DOHH2 (cell line): ENCODE measurements at regions not wholly inside any gene's neighbourhood (a gene's known extent, or its start where the extent isn't known, plus 50 kb on each side); places are given as distances from the start of the nearest gene placed in this dataset.

Experiments used
- H3F3A ChIP-seq: fragments of 200-600 bp; sonication (generic), shearing (Covaris generic); 2 replicates; pipeline ENCODE4 v1.6.0; 2016; ENCODE audit warnings: antibody characterized with exemption, mild to moderate bottlenecking; ENCODE audit not compliant: control insufficient read depth, insufficient read depth
- H3K27ac ChIP-seq: fragments of 200-600 bp; sonication (generic); 2 replicates; pipeline ENCODE4 v1.5.1; 2014; ENCODE audit warnings: low read depth, mild to moderate bottlenecking, low read length, moderate library complexity
- H3K27me3 ChIP-seq: fragments of 200-600 bp; sonication (generic); 2 replicates; pipeline ENCODE4 v1.6.1; 2014; ENCODE audit warnings: mild to moderate bottlenecking, low read length, mixed read lengths; ENCODE audit not compliant: control insufficient read depth
- H3K36me3 ChIP-seq: fragments of 200-600 bp; sonication (generic); 2 replicates; pipeline ENCODE4 v1.6.1; 2014; ENCODE audit warnings: mild to moderate bottlenecking, low read length, moderate library complexity, mixed read lengths; ENCODE audit not compliant: control insufficient read depth
- H3K4me1 ChIP-seq: fragments of 200-600 bp; sonication (generic); 2 replicates; pipeline ENCODE4 v1.6.1; 2014; ENCODE audit warnings: mild to moderate bottlenecking, low read length, mixed read lengths; ENCODE audit not compliant: control insufficient read depth
- H3K4me2 ChIP-seq: fragments of 200-600 bp; sonication (generic); 2 replicates; pipeline ENCODE4 v1.6.0; 2014; ENCODE audit warnings: mild to moderate bottlenecking, low read length, moderate library complexity
- H3K4me3 ChIP-seq: fragments of 200-600 bp; sonication (generic); 2 replicates; pipeline ENCODE4 v1.5.1; 2014; ENCODE audit warnings: mild to moderate bottlenecking, low read length, mixed read lengths
- H3K79me2 ChIP-seq: fragments of 200-600 bp; sonication (generic); 2 replicates; pipeline ENCODE4 v1.6.1; 2014; ENCODE audit warnings: mild to moderate bottlenecking, low read length, mixed read lengths; ENCODE audit not compliant: control insufficient read depth
- H3K9me2 ChIP-seq: fragments of 200-600 bp; sonication (generic); replicated peaks from 2 replicates; pipeline ENCODE4 v1.6.1; 2014; ENCODE audit warnings: mild to moderate bottlenecking, low read length, mixed read lengths; ENCODE audit not compliant: control insufficient read depth
- H3K9me3 ChIP-seq: fragments of 200-600 bp; sonication (generic); 2 replicates; pipeline ENCODE4 v1.6.1; 2014; ENCODE audit warnings: antibody characterized with exemption, low read length, mixed read lengths; ENCODE audit not compliant: control insufficient read depth, insufficient read depth
- H4K20me1 ChIP-seq: fragments of 200-600 bp; sonication (generic); 2 replicates; pipeline ENCODE4 v1.6.0; 2014; ENCODE audit warnings: low read depth, mild to moderate bottlenecking, antibody characterized with exemption, low read length, moderate library complexity; ENCODE audit not compliant: control insufficient read depth, insufficient read depth
- EZH2phosphoT487 ChIP-seq: fragments of 200-600 bp; sonication (generic); IDR thresholded peaks from 2 replicates; pipeline ENCODE4 v1.6.1; 2017; ENCODE audit warnings: borderline replicate concordance, mild to moderate bottlenecking, antibody characterized with exemption, low read length, moderate library complexity, mixed read lengths
- TF ChIP-seq, protein P1 (sequence below): fragments of 200-600 bp; sonication (generic); IDR thresholded peaks from one replicate; pipeline ENCODE4 v1.5.1; 2014; ENCODE audit warnings: antibody characterized with exemption, mild to moderate bottlenecking, low read depth, low read length; ENCODE audit not compliant: poor library complexity, severe bottlenecking

DNA sequence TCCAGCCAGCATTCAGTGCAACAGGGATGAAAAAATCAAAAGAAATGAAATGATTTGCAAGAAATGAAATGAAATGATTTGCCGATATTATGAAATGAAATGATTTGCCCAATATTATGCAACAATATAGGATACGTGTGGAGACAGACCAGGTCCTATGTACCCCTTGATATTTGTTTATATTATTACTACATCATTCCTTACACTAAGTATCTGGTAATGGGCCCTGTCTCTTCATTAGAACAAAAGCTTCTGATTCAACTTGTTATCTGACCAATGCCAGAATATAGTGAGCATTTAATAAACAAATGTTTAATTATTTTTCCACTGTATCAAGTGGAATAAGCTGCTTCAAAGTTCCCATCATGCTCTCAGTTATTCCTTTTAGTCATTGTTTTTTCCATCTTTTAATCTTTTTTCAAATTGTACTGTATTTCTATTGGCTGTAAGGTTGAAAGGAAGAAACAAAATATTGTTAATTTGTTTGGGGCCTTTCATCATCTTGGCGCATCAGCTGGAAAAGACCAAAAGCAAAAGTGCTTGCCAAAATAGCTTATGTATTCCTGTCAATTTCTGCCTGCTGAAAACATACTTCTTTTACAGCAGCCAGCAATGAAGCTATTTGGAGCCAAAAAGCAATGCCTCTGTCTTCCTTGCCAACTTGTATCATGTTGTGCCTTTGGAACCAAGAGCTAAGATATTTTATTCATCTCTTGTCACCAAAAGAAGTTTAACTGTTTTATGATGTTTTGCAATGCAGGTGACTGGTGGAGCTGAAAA is 2314.9 kb downstream of the LRRC4C start:
- no peak overlapping the region for H3K4me2 ChIP-seq
- no peaks in the 10 kb centered on the region for H3K27me3 ChIP-seq
- no peaks in the 10 kb centered on the region for H3K4me1 ChIP-seq
- H3F3A ChIP-seq, result no peaks in the 10 kb centered on the region
- no peaks in the 10 kb centered on the region for H3K36me3 ChIP-seq
- H3K79me2 ChIP-seq, result no peaks in the 10 kb centered on the region
- H3K9me2 ChIP-seq, result no peaks in the 10 kb centered on the region
- no peak overlapping the region for H3K27ac ChIP-seq
- no peak overlapping the region for H3K4me3 ChIP-seq
- H3K9me3 ChIP-seq, result peaks cover 2% of the 10 kb centered on the region; the same call in 1 of the 2 replicates
- H4K20me1 ChIP-seq, result no peaks in the 10 kb centered on the region
- TF ChIP-seq, protein P1, sequence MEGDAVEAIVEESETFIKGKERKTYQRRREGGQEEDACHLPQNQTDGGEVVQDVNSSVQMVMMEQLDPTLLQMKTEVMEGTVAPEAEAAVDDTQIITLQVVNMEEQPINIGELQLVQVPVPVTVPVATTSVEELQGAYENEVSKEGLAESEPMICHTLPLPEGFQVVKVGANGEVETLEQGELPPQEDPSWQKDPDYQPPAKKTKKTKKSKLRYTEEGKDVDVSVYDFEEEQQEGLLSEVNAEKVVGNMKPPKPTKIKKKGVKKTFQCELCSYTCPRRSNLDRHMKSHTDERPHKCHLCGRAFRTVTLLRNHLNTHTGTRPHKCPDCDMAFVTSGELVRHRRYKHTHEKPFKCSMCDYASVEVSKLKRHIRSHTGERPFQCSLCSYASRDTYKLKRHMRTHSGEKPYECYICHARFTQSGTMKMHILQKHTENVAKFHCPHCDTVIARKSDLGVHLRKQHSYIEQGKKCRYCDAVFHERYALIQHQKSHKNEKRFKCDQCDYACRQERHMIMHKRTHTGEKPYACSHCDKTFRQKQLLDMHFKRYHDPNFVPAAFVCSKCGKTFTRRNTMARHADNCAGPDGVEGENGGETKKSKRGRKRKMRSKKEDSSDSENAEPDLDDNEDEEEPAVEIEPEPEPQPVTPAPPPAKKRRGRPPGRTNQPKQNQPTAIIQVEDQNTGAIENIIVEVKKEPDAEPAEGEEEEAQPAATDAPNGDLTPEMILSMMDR, result no peak
- TF ChIP-seq EZH2phosphoT487, result no peak

DNA sequence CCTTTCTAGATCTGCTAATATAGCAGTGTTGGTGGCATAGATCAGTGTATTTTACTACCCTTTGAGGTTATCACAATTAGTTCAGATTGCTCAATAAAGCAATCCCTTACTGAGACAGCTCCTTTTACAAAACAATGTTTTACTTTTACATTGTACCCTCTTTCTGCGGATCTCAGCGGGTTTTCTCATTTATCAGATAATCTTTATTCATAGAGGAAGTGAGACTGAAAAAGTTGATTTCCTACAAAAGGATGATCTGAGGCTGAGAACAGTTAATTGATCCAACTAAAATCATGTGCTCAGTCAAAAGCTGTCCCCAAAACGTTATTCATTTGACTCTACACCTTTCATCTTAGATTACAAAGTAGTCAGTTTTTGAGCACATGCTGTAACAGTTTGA is 2319.9 kb downstream of the LRRC4C start:
- no peak for TF ChIP-seq EZH2phosphoT487
- TF ChIP-seq, protein P1, result no peak
- Histone ChIP-seq H3K27ac (no peak overlapping the region), H3K4me3 (no peak overlapping the region), H4K20me1 (no peaks in the 10 kb centered on the region), H3K4me2 (no peak overlapping the region), H3F3A (no peaks in the 10 kb centered on the region), H3K36me3 (no peaks in the 10 kb centered on the region), H3K9me2 (no peaks in the 10 kb centered on the region), H3K27me3 (no peaks in the 10 kb centered on the region), H3K4me1 (no peaks in the 10 kb centered on the region), H3K79me2 (no peaks in the 10 kb centered on the region), H3K9me3 (no peaks in the 10 kb centered on the region)

DNA sequence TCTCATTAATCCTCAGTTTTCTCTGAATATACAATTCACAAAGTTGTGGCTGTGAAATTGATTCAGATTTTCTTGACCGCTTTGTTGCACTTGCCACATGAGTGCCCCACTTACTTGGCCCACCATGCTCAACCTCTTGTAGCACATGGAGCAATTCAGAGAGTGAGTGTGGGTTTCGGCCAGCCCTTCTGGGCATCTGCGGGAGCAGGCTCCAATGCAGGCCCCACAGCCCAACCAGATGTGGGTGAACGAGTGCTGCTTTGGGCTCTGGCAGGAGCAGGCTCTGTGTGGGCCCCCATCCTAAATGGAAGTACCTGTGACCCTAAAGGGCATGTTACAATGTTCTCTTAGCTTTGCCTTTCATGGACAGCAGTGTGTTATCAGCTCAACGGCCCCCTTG is 2338.6 kb downstream of the LRRC4C start:
- no peak for TF ChIP-seq EZH2phosphoT487
- TF ChIP-seq, protein P1, result no peak
- Histone ChIP-seq H3K4me3 (no peak overlapping the region), H3K79me2 (no peaks in the 10 kb centered on the region), H3F3A (no peaks in the 10 kb centered on the region), H3K4me1 (no peaks in the 10 kb centered on the region), H3K27me3 (no peaks in the 10 kb centered on the region), H3K4me2 (no peak overlapping the region), H4K20me1 (no peaks in the 10 kb centered on the region), H3K9me3 (no peaks in the 10 kb centered on the region; the same call in 1 of the 2 replicates), H3K36me3 (no peaks in the 10 kb centered on the region), H3K27ac (no peak overlapping the region), H3K9me2 (no peaks in the 10 kb centered on the region)
